ENCODE measurements at regions not wholly inside any gene's neighbourhood (a gene's known extent, or its start where the extent isn't known, plus 50 kb on each side); places are given as distances from the start of the nearest gene placed in this dataset.

DNA sequence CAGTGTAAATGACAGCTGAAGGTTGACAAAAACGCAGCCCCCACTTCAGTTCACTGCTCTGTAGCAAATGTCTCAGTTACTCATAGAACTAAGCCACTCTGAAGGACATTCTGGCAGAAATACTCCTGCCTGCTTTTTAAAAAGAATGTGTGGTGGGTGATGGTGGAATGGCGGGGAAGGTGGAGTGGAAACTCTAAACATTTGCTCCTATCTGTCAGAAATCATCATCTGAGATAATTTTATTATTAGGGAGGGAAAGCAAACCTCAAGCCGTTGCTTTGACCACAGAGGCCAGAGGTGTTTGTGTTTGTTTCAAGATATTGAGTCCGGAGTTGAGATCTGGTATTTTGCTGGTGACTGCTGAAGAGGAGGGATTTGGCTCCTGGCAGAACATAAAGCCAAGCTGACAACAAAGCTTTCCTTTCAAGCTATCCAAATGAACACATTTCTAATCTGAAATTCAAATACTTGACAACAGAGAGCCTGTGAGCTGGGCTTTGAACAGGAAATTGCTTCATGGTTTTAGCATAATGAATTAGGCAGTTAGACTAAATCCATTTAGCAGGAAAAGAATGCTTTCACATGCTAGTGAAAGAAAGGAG is 362.7 kb downstream of the CSNK1G3 start:
- Histone ChIP-seq H3K4me1 (no peaks in the 10 kb centered on the region), H3K27me3 (no peaks in the 10 kb centered on the region), H3K27ac (no peak overlapping the region), H3K36me3 (no peaks in the 10 kb centered on the region), H3K4me3 (no peak overlapping the region), H3K9me3 (no peaks in the 10 kb centered on the region)
- intact Hi-C loops (cut with DNase I; ENCODE audit: low total_unique reads), result no loop called here
- TF ChIP-seq, protein P1, sequence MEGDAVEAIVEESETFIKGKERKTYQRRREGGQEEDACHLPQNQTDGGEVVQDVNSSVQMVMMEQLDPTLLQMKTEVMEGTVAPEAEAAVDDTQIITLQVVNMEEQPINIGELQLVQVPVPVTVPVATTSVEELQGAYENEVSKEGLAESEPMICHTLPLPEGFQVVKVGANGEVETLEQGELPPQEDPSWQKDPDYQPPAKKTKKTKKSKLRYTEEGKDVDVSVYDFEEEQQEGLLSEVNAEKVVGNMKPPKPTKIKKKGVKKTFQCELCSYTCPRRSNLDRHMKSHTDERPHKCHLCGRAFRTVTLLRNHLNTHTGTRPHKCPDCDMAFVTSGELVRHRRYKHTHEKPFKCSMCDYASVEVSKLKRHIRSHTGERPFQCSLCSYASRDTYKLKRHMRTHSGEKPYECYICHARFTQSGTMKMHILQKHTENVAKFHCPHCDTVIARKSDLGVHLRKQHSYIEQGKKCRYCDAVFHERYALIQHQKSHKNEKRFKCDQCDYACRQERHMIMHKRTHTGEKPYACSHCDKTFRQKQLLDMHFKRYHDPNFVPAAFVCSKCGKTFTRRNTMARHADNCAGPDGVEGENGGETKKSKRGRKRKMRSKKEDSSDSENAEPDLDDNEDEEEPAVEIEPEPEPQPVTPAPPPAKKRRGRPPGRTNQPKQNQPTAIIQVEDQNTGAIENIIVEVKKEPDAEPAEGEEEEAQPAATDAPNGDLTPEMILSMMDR (IDR thresholded peaks at IDR 0.05), result no peak
- no peak for TF ChIP-seq POLR2A (IDR thresholded peaks at IDR 0.05)
- no peak for DNase-seq

DNA sequence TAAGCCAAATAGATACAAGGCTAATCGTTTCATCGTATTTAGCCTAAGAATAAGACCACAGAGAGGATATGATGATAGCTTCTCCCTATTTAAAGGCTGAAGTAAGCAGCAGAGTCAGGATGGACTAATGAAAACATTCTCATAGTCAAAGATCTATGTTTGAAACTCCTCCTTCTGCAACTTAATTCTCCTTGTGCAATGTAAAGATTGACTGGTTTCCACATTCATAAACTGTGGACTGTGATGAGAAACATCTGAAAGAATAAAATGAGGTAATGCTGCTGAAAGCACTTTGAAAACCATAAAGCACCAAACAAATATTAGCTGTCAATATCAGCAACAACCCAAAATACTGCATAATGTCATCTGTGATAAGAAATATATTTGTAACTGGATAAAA is 361.9 kb downstream of the CSNK1G3 start:
- Histone ChIP-seq H3K9me3 (no peaks in the 10 kb centered on the region), H3K4me1 (no peaks in the 10 kb centered on the region), H3K36me3 (no peaks in the 10 kb centered on the region), H3K27ac (no peak overlapping the region), H3K27me3 (no peaks in the 10 kb centered on the region), H3K4me3 (no peak overlapping the region)
- intact Hi-C loops (cut with DNase I; ENCODE audit: low total_unique reads), result no loop called here
- DNase-seq, result no peak
- TF ChIP-seq, protein P1 (IDR thresholded peaks at IDR 0.05), result no peak
- no peak for TF ChIP-seq POLR2A (IDR thresholded peaks at IDR 0.05)

DNA sequence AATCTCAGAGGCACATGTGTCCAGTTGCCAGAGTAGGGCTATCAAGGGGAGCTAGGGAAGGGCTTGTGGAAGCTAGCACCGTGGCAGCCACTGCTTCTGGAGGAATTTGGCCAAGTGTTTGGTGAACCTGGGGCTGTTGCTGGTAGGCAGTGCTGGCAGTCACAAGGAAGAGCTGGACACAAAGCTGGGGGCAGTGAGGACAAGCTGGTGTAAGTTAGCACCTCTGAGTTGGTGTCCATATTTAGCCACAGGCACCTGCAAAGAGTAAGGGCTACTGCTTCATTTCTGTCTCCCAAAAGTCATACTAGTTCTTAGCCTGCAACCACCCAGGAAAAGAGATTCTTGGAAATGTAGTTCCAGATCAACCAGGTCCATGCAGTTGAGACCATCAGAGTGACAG is 359.4 kb downstream of the CSNK1G3 start:
- H3K4me1 ChIP-seq, result no peaks in the 10 kb centered on the region
- H3K4me3 ChIP-seq, result no peak overlapping the region
- H3K36me3 ChIP-seq, result no peaks in the 10 kb centered on the region
- H3K27ac ChIP-seq, result no peak overlapping the region
- H3K9me3 ChIP-seq, result no peaks in the 10 kb centered on the region
- intact Hi-C loops (cut with DNase I; ENCODE audit: low total_unique reads), result no loop called here
- no peak for DNase-seq
- TF ChIP-seq POLR2A (IDR thresholded peaks at IDR 0.05), result no peak
- TF ChIP-seq, protein P1 (IDR thresholded peaks at IDR 0.05), result no peak
- H3K27me3 ChIP-seq, result no peaks in the 10 kb centered on the region

DNA sequence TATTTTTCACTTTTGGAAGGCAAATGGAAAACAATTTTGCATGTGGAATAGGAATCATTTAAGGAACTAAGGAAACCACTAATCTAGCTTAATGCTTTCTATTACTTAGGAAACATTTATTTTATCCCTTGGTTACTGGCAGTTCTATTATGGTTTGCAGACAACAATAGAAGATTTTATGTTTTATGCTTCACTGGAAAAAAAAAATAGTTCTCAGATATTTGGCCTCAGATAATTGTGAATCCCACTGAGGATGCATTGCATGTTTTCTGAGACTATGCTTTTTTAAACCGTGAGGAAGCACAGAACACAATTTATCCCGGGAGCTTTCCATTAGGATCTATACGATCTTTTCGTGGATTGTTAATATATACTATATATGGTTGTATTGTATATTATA is 356.9 kb downstream of the CSNK1G3 start:
- Histone ChIP-seq H3K27ac (no peak overlapping the region), H3K9me3 (no peaks in the 10 kb centered on the region), H3K27me3 (no peaks in the 10 kb centered on the region), H3K4me3 (no peak overlapping the region), H3K4me1 (no peaks in the 10 kb centered on the region), H3K36me3 (no peaks in the 10 kb centered on the region)
- DNase-seq, result no peak
- intact Hi-C loops (cut with DNase I; ENCODE audit: low total_unique reads), result no loop called here
- no peak for TF ChIP-seq POLR2A (IDR thresholded peaks at IDR 0.05)
- TF ChIP-seq, protein P1 (IDR thresholded peaks at IDR 0.05), result no peak

DNA sequence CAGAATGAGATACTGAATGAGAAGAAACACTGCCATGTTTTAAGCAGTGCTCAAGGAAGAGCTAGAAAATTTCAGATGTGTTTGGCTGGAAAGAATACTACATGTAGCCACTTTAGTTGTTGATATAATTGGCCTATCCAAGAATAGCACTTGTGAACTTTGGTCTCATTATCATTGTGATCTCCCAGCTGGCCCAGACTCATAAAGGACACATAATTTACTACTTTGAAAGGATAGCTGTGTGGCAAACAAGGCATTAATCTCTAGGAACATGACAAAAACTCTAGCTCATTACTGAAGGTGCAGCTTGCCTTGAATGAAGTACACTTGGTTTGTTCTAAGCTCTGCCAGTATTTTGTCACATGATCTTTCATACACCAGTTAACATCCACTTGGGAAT is 356.3 kb downstream of the CSNK1G3 start:
- Histone ChIP-seq H3K4me3 (no peak overlapping the region), H3K27ac (no peak overlapping the region), H3K27me3 (no peaks in the 10 kb centered on the region), H3K4me1 (no peaks in the 10 kb centered on the region), H3K9me3 (no peaks in the 10 kb centered on the region), H3K36me3 (no peaks in the 10 kb centered on the region)
- intact Hi-C loops (cut with DNase I; ENCODE audit: low total_unique reads), result no loop called here
- TF ChIP-seq, protein P1 (IDR thresholded peaks at IDR 0.05), result no peak
- no peak for TF ChIP-seq POLR2A (IDR thresholded peaks at IDR 0.05)
- DNase-seq, result no peak

All from uterus (tissue), 3 donors.